ENCODE measurements at regions not wholly inside any gene's neighbourhood (a gene's known extent, or its start where the extent isn't known, plus 50 kb on each side); places are given as distances from the start of the nearest gene placed in this dataset.
"Not testable (repeated sequence)": the region's sequence is repeated elsewhere in the genome, so short reads cannot be mapped to it uniquely, and the experiment has no call there.

DNA sequence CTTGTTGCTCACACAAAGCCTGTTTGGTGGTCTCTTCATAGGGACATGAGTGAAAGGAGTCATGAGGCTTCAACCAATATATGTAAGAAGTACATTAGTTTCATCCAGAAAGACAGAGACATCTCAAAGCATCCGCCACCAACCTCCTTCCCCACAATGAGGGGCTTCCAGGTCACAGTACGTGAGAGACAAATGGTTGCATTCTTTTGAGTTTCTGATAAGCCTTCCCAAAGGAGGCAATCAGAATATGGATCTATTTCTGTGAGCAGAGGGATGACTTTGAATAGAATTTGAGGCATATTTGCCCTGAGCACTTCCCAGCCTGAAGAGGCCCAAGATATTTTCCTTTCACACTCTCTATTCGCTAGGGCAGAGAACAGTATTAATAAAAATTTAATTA is 931.1 kb downstream of the FAM181B start:
- Histone ChIP-seq H3K27me3 (ENCODE audit: control insufficient read depth in 5 of 5, insufficient read depth in 4 of 5, low read length in 5 of 5) (no peaks in the 10 kb centered on the region), H3K9ac (ENCODE audit: low read length in 5 of 5) (no peak overlapping the region), H3K27ac (ENCODE audit: low read depth, low read length) (no peak overlapping the region), H3K4me3 (ENCODE audit: low read depth in 1 of 5, low read length in 5 of 5) (no peak overlapping the region), H3K36me3 (ENCODE audit: control insufficient read depth in 5 of 5, insufficient read depth in 5 of 5, low read length in 5 of 5) (no peaks in the 10 kb centered on the region), H3K4me1 (ENCODE audit: control insufficient read depth in 5 of 5, insufficient read depth in 5 of 5, low read length in 5 of 5) (no peaks in the 10 kb centered on the region), H3K9me3 (ENCODE audit: control insufficient read depth in 5 of 5, low read length in 5 of 5) (no peaks in the 10 kb centered on the region)

GRCh38 chr11:81792416-81792815 is 941.2 kb downstream of the FAM181B start:
- no peaks in the 10 kb centered on the region for H3K4me1 ChIP-seq (ENCODE audit: control insufficient read depth in 5 of 5, insufficient read depth in 5 of 5, low read length in 5 of 5)

DNA sequence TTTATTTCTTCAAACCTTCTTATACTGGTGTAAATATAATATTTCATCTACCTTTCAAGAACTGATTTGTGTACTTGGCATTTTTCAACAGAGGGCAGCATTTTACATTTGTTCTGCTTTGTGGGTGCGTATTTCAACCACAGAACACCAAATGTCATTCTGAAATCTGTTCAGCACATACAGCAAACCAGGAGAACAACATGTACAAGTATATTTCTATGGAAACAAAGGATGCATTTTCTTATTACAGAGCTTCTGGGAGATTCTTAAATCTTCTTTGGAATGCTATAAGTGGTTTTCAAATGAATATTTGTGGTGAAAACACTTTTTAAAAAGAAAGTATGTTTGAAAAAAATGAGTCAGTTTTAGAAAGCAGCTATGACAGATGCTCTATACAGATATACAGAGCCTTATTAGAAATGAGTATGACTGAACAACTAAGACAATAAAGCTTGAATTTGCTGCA is 946.0 kb downstream of the FAM181B start:
- Histone ChIP-seq H3K27me3 (ENCODE audit: control insufficient read depth in 5 of 5, insufficient read depth in 4 of 5, low read length in 5 of 5) (no peaks in the 10 kb centered on the region), H3K27ac (ENCODE audit: low read depth, low read length) (no peak overlapping the region), H3K4me3 (ENCODE audit: low read depth in 1 of 5, low read length in 5 of 5) (no peak overlapping the region), H3K9ac (ENCODE audit: low read length in 5 of 5) (no peak overlapping the region), H3K4me1 (ENCODE audit: control insufficient read depth in 5 of 5, insufficient read depth in 5 of 5, low read length in 5 of 5) (no peaks in the 10 kb centered on the region), H3K36me3 (ENCODE audit: control insufficient read depth in 5 of 5, insufficient read depth in 5 of 5, low read length in 5 of 5) (no peaks in the 10 kb centered on the region), H3K9me3 (ENCODE audit: control insufficient read depth in 5 of 5, low read length in 5 of 5) (no peaks in the 10 kb centered on the region)

More at GRCh38 chr11:81792416-81792815, 941.2 kb downstream of the FAM181B start:
- Histone ChIP-seq H3K27me3 (ENCODE audit: control insufficient read depth in 5 of 5, insufficient read depth in 4 of 5, low read length in 5 of 5) (no peaks in the 10 kb centered on the region), H3K36me3 (ENCODE audit: control insufficient read depth in 5 of 5, insufficient read depth in 5 of 5, low read length in 5 of 5) (no peaks in the 10 kb centered on the region), H3K9ac (ENCODE audit: low read length in 5 of 5) (no peak overlapping the region), H3K9me3 (ENCODE audit: control insufficient read depth in 5 of 5, low read length in 5 of 5) (no peaks in the 10 kb centered on the region), H3K27ac (ENCODE audit: low read depth, low read length) (no peak overlapping the region), H3K4me3 (ENCODE audit: low read depth in 1 of 5, low read length in 5 of 5) (no peak overlapping the region)

DNA sequence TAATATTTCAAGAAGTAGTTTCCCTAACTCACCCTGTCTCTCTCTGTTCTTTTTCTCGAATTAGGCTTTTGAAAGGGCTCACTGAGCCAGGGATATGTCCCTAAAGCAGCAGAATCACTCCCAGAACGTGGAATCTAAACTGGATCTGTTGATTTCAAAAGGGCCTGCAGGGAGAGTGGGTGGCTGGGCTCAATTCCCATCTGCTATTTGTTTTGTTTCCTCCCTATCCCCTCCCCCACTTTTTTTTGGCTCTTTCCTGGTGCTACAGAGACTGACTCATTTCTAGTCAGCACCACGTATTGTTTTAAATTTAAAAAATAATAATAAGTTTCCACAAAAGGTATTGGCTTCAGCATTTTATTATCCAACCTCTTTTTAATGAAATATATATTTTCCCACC is 961.5 kb downstream of the FAM181B start:
- H3K4me3 ChIP-seq (ENCODE audit: low read depth in 1 of 5, low read length in 5 of 5) = no peak overlapping the region
- no peaks in the 10 kb centered on the region for H3K36me3 ChIP-seq (ENCODE audit: control insufficient read depth in 5 of 5, insufficient read depth in 5 of 5, low read length in 5 of 5)
- no peak overlapping the region for H3K9ac ChIP-seq (ENCODE audit: low read length in 5 of 5)
- H3K4me1 ChIP-seq (ENCODE audit: control insufficient read depth in 5 of 5, insufficient read depth in 5 of 5, low read length in 5 of 5) = no peaks in the 10 kb centered on the region
- H3K27me3 ChIP-seq (ENCODE audit: control insufficient read depth in 5 of 5, insufficient read depth in 4 of 5, low read length in 5 of 5) = no peaks in the 10 kb centered on the region
- no peaks in the 10 kb centered on the region for H3K9me3 ChIP-seq (ENCODE audit: control insufficient read depth in 5 of 5, low read length in 5 of 5)
- no peak overlapping the region for H3K27ac ChIP-seq (ENCODE audit: low read depth, low read length)

DNA sequence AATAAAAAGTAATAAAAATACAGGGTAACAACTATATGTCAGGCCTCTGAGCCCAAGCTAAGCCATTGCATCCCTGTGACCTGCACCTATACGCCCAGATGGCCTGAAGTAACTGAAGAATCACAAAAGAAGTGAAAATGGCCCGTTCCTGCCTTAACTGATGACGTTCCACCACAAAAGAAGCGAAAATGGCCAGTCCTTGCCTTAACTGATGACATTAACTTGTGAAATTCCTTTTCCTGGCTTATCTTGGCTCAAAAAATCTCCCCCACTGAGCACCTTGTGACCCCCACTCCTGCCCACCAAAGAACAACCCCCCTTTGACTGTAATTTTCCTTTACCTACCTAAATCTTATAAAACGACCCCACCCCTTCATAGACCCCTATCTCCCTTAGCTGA is 963.8 kb downstream of the FAM181B start:
- not testable (repeated sequence) for H3K4me1 ChIP-seq (ENCODE audit: control insufficient read depth in 5 of 5, insufficient read depth in 5 of 5, low read length in 5 of 5); H3K27me3 ChIP-seq (ENCODE audit: control insufficient read depth in 5 of 5, insufficient read depth in 4 of 5, low read length in 5 of 5); H3K27ac ChIP-seq (ENCODE audit: low read depth, low read length); H3K4me3 ChIP-seq (ENCODE audit: low read depth in 1 of 5, low read length in 5 of 5); H3K9ac ChIP-seq (ENCODE audit: low read length in 5 of 5); H3K9me3 ChIP-seq (ENCODE audit: control insufficient read depth in 5 of 5, low read length in 5 of 5); H3K36me3 ChIP-seq (ENCODE audit: control insufficient read depth in 5 of 5, insufficient read depth in 5 of 5, low read length in 5 of 5)

- H3K4me1 ChIP-seq (ENCODE audit: control insufficient read depth in 5 of 5, insufficient read depth in 5 of 5, low read length in 5 of 5) = no peaks in the 10 kb centered on the region
- H3K9ac ChIP-seq (ENCODE audit: low read length in 5 of 5) = no peak overlapping the region
- no peaks in the 10 kb centered on the region for H3K9me3 ChIP-seq (ENCODE audit: control insufficient read depth in 5 of 5, low read length in 5 of 5)
- no peaks in the 10 kb centered on the region for H3K36me3 ChIP-seq (ENCODE audit: control insufficient read depth in 5 of 5, insufficient read depth in 5 of 5, low read length in 5 of 5)
- H3K27ac ChIP-seq (ENCODE audit: low read depth, low read length) = no peak overlapping the region
- H3K27me3 ChIP-seq (ENCODE audit: control insufficient read depth in 5 of 5, insufficient read depth in 4 of 5, low read length in 5 of 5) = no peaks in the 10 kb centered on the region
- no peak overlapping the region for H3K4me3 ChIP-seq (ENCODE audit: low read depth in 1 of 5, low read length in 5 of 5)
Measured at GRCh38 chr11:81756864-81757595, 976.6 kb downstream of the FAM181B start.

DNA sequence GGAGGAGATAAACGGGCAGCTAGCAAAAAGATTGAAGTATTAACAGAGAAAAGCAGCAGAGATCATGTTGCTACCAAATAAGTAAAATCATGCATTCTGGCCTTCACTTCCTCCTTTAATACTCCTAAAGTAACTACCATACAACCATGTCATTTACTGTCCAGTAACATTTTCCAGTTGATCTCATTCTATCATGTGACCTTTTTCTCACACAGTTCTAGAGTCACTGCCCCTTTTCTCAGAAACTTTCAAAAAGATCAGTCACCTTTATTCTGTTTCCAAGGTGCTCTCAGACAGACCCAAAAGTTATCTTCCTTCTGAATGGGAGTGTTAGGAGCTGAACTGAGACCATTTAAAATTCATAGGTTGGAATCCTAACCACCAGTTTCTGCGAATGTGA is 984.4 kb downstream of the FAM181B start:
- Histone ChIP-seq H3K27me3 (ENCODE audit: control insufficient read depth in 5 of 5, insufficient read depth in 4 of 5, low read length in 5 of 5) (no peaks in the 10 kb centered on the region), H3K4me1 (ENCODE audit: control insufficient read depth in 5 of 5, insufficient read depth in 5 of 5, low read length in 5 of 5) (no peaks in the 10 kb centered on the region), H3K9ac (ENCODE audit: low read length in 5 of 5) (no peak overlapping the region), H3K27ac (ENCODE audit: low read depth, low read length) (no peak overlapping the region), H3K4me3 (ENCODE audit: low read depth in 1 of 5, low read length in 5 of 5) (no peak overlapping the region), H3K9me3 (ENCODE audit: control insufficient read depth in 5 of 5, low read length in 5 of 5) (no peaks in the 10 kb centered on the region), H3K36me3 (ENCODE audit: control insufficient read depth in 5 of 5, insufficient read depth in 5 of 5, low read length in 5 of 5) (no peaks in the 10 kb centered on the region)

DNA sequence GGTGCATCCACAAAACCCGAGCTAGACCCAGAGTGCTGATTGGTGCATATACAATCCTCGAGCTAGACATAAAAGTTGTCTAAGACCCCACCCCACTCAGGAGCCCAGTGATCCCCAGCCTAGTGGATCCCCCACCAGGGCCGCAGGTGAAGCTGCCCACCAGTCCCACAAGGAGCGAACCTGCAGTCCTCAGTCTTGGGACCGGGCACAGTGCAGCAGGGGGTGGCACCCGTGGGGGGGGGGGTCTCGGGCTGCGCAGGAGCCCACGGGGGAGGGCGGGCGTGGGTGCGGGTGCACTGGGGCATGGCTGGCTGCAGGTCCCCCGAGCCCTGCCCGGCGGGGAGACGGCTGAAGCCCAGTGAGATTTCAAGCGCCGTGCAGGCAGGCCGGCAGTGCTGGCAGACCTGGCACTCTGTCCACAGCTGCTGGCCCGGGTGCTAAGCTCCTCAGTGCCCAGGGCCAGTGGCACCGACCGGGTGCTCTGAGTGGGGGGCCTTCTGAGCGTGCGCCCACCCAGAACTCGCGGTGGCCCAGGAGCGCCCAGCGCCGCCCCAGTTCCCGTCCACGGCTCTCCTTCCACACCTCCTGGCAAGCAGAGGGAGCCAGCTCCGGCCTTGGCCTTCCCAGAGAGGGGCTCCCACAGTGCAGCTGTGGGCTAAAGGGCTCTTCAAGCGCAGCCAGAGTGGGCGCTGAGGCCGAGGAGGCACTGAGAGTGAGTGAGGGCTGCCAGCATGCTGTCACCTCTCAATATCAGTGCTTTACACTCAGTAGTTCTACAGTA is 989.1 kb downstream of the FAM181B start:
- Histone ChIP-seq H3K27ac (ENCODE audit: low read depth, low read length) (no peak overlapping the region), H3K9me3 (ENCODE audit: control insufficient read depth in 5 of 5, low read length in 5 of 5) (no peaks in the 10 kb centered on the region), H3K4me1 (ENCODE audit: control insufficient read depth in 5 of 5, insufficient read depth in 5 of 5, low read length in 5 of 5) (no peaks in the 10 kb centered on the region), H3K36me3 (ENCODE audit: control insufficient read depth in 5 of 5, insufficient read depth in 5 of 5, low read length in 5 of 5) (no peaks in the 10 kb centered on the region), H3K27me3 (ENCODE audit: control insufficient read depth in 5 of 5, insufficient read depth in 4 of 5, low read length in 5 of 5) (no peaks in the 10 kb centered on the region), H3K4me3 (ENCODE audit: low read depth in 1 of 5, low read length in 5 of 5) (no peak overlapping the region), H3K9ac (ENCODE audit: low read length in 5 of 5) (no peak overlapping the region)

GRCh38 chr11:81725701-81726100 is 1008.0 kb downstream of the FAM181B start:
- H3K27ac ChIP-seq (ENCODE audit: low read depth, low read length) = no peak overlapping the region
- no peaks in the 10 kb centered on the region for H3K27me3 ChIP-seq (ENCODE audit: control insufficient read depth in 5 of 5, insufficient read depth in 4 of 5, low read length in 5 of 5)
- H3K9me3 ChIP-seq (ENCODE audit: control insufficient read depth in 5 of 5, low read length in 5 of 5) = peaks cover 0 to 14% (median 3%) of the 10 kb centered on the region in 5 donors
- no peaks in the 10 kb centered on the region for H3K36me3 ChIP-seq (ENCODE audit: control insufficient read depth in 5 of 5, insufficient read depth in 5 of 5, low read length in 5 of 5)
- no peak overlapping the region for H3K4me3 ChIP-seq (ENCODE audit: low read depth in 1 of 5, low read length in 5 of 5)
- no peaks in the 10 kb centered on the region for H3K4me1 ChIP-seq (ENCODE audit: control insufficient read depth in 5 of 5, insufficient read depth in 5 of 5, low read length in 5 of 5)
- H3K9ac ChIP-seq (ENCODE audit: low read length in 5 of 5) = no peak overlapping the region

DNA sequence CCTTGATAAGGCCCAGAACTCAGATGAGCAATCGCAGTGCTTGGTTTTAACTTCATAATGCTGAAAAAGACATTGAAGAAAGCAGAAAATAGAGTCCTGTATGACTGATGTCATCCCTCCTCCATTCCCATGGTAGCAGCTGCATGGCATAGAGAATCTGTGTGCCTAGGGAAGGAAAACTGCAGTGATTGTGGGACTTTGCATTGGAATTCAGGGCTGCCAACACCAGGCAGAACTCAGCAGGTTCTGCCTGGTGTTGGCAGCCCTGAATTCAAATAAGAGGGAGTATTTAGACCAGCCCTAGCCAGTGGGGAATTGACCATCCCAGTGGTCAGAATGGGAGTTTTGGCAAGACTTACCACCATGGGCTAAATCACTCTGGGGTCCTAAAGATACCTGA is 1016.0 kb downstream of the FAM181B start:
- Histone ChIP-seq H3K9me3 (ENCODE audit: control insufficient read depth in 5 of 5, low read length in 5 of 5) (no peaks in the 10 kb centered on the region), H3K4me1 (ENCODE audit: control insufficient read depth in 5 of 5, insufficient read depth in 5 of 5, low read length in 5 of 5) (no peaks in the 10 kb centered on the region), H3K9ac (ENCODE audit: low read length in 5 of 5) (no peak overlapping the region), H3K4me3 (ENCODE audit: low read depth in 1 of 5, low read length in 5 of 5) (no peak overlapping the region), H3K27me3 (ENCODE audit: control insufficient read depth in 5 of 5, insufficient read depth in 4 of 5, low read length in 5 of 5) (no peaks in the 10 kb centered on the region), H3K27ac (ENCODE audit: low read depth, low read length) (no peak overlapping the region), H3K36me3 (ENCODE audit: control insufficient read depth in 5 of 5, insufficient read depth in 5 of 5, low read length in 5 of 5) (no peaks in the 10 kb centered on the region)

Measured in subcutaneous abdominal adipose tissue (tissue), 5 donors.